Pancreas (tissue), 10 donors: ENCODE measurements at regions not wholly inside any gene's neighbourhood (a gene's known extent, or its start where the extent isn't known, plus 50 kb on each side); places are given as distances from the start of the nearest gene placed in this dataset.

Experiments
- ATAC-seq, 4 donors: fragments of 200-7000 bp; cut with Tn5 transposase; one replicate each; pipeline versions ENCODE4 v1.8.0 to v1.9.1; 2020; ENCODE audit warnings: mild to moderate bottlenecking in 4 of 4, moderate library complexity in 4 of 4
- DNase-seq, 6 donors: peaks; one replicate each; pipeline ENCODE4 v3.0.0-alpha.2; 2020
- FAIRE-seq: peaks from 2 replicates; lab custom pipeline; 2012; peaks lifted over from hg19 to GRCh38; lab: Jason Lieb, UNC
- H3K27ac ChIP-seq, 4 donors: fragments of 200-600 bp; sonication (generic); 1 replicate in 3 of 4; 2 replicates in 1 of 4; pipeline versions ENCODE4 v1.5.0 to v1.8.0; 2020
- H3K27me3 ChIP-seq, 4 donors: fragments of 200-600 bp; one replicate each; pipeline ENCODE4 v1.8.0; 2021
- H3K36me3 ChIP-seq, 3 donors: fragments of 200-600 bp; sonication (generic) in 1 of 3; one replicate each; pipeline versions ENCODE4 v1.5.0 to v1.8.0; 2020 to 2021
- H3K4me1 ChIP-seq, 3 donors: fragments of 200-600 bp; one replicate each; pipeline ENCODE4 v1.8.0; 2021
- H3K4me3 ChIP-seq, 4 donors: fragments of 200-600 bp; sonication (generic) in 2 of 4; one replicate each; pipeline versions ENCODE4 v1.5.0 to v1.8.0; 2020 to 2021
- H3K9me3 ChIP-seq, 4 donors: fragments of 200-600 bp; one replicate each; pipeline ENCODE4 v1.8.0; 2021
- WGBS, 2 donors: extraction: QIAGEN DNeasy Blood & Tissue Kit; methylation state at CpG; one replicate each; pipeline ENCODE4 v1.1.7; 2013; 5-methylcytosine and 5-hydroxymethylcytosine counted together
- intact Hi-C, 3 donors: fragments of 100-400 bp; cut with DNase I; formaldehyde crosslinking; loops; one replicate each; pipeline versions ENCODE4 v1.11.1 to v1.14.2; 2022
- TF ChIP-seq, protein P1 (sequence below), 4 donors: fragments of 200-600 bp; sonication (generic) in 3 of 4; IDR thresholded peaks; one replicate each; pipeline versions ENCODE4 v1.5.0 to v1.8.0; 2021; ENCODE audit warnings: antibody characterized with exemption in 4 of 4
- donor health status: healthy with polysubstance abuse.
- donor health status: DM: no; HTN: no; CAD: no; lungs with moderate emphysema.
- donor health status: DM: no; HTN: no; CAD: no.
- donor health status: control.
- donor health status: control.
- donor health status: Bipolar disorder and iron deficiency.
- donor health status: DM: yes; HTN: yes; CAD: no.
- donor health status: DM: no; HTN: no; CAD: no.
- donor health status: DM: no; HTN: no; CAD: no.
- donor health status: DM: yes; HTN: yes; CAD: no.

- TF ChIP-seq, protein P1, sequence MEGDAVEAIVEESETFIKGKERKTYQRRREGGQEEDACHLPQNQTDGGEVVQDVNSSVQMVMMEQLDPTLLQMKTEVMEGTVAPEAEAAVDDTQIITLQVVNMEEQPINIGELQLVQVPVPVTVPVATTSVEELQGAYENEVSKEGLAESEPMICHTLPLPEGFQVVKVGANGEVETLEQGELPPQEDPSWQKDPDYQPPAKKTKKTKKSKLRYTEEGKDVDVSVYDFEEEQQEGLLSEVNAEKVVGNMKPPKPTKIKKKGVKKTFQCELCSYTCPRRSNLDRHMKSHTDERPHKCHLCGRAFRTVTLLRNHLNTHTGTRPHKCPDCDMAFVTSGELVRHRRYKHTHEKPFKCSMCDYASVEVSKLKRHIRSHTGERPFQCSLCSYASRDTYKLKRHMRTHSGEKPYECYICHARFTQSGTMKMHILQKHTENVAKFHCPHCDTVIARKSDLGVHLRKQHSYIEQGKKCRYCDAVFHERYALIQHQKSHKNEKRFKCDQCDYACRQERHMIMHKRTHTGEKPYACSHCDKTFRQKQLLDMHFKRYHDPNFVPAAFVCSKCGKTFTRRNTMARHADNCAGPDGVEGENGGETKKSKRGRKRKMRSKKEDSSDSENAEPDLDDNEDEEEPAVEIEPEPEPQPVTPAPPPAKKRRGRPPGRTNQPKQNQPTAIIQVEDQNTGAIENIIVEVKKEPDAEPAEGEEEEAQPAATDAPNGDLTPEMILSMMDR (IDR thresholded peaks at IDR 0.05), result no peak
- Histone ChIP-seq H3K9me3 (no peaks in the 10 kb centered on the region), H3K27me3 (peaks cover 0 to 4% (median 0%) of the 10 kb centered on the region in 4 donors), H3K27ac (no peak overlapping the region), H3K4me1 (no peaks in the 10 kb centered on the region), H3K4me3 (no peak overlapping the region), H3K36me3 (no peaks in the 10 kb centered on the region)
- ATAC-seq (no peak), FAIRE-seq (no peak), DNase-seq (no peak)
- intact Hi-C loops, result no loop called here
- 56 to 67% methylated on average over 4 of the region's 4 CpGs for WGBS, 2 donors
Observed at GRCh38 chr9:31272456-31273295, 1111.8 kb upstream of the ACO1 start.

DNA sequence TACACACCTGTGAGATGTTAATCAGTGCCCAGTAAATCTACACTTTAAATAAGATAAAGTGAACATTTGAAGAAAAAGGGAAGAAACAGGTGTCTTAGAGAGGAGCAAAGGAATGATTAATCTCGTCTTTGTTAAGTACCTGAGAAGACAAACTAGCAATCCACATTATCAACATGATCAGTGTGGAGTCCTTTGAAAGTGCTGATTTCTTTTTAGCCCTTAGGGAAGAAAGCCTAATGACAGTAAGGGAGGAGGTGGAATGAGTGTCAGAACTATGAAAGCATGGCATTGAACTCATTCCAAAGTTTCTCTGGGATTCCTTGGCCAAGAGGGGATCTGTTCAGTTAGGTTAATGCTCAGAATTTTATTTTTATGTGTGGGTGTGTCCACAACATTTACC is 1109.0 kb upstream of the ACO1 start:
- intact Hi-C loops, result no loop called here
- WGBS, 2 donors, result 4 to 14% methylated on average over 1 of the region's 1 CpG
- Histone ChIP-seq H3K4me3 (no peak overlapping the region), H3K27ac (no peak overlapping the region), H3K9me3 (no peaks in the 10 kb centered on the region), H3K27me3 (peaks cover 0 to 4% (median 0%) of the 10 kb centered on the region in 4 donors), H3K4me1 (no peaks in the 10 kb centered on the region), H3K36me3 (no peaks in the 10 kb centered on the region)
- FAIRE-seq (no peak), ATAC-seq (no peak), DNase-seq (no peak)
- TF ChIP-seq, protein P1 (IDR thresholded peaks at IDR 0.05), result no peak

GRCh38 chr9:31290731-31291130 is 1093.7 kb upstream of the ACO1 start:
- intact Hi-C loops, result no loop called here
- FAIRE-seq (no peak), DNase-seq (no peak), ATAC-seq (no peak)
- TF ChIP-seq, protein P1 (IDR thresholded peaks at IDR 0.05), result no peak
- Histone ChIP-seq H3K36me3 (no peaks in the 10 kb centered on the region), H3K9me3 (no peaks in the 10 kb centered on the region), H3K4me3 (no peak overlapping the region), H3K27ac (no peak overlapping the region), H3K27me3 (no peaks in the 10 kb centered on the region), H3K4me1 (no peaks in the 10 kb centered on the region)
- 62 to 71% methylated on average over 3 of the region's 3 CpGs for WGBS, 2 donors

DNA sequence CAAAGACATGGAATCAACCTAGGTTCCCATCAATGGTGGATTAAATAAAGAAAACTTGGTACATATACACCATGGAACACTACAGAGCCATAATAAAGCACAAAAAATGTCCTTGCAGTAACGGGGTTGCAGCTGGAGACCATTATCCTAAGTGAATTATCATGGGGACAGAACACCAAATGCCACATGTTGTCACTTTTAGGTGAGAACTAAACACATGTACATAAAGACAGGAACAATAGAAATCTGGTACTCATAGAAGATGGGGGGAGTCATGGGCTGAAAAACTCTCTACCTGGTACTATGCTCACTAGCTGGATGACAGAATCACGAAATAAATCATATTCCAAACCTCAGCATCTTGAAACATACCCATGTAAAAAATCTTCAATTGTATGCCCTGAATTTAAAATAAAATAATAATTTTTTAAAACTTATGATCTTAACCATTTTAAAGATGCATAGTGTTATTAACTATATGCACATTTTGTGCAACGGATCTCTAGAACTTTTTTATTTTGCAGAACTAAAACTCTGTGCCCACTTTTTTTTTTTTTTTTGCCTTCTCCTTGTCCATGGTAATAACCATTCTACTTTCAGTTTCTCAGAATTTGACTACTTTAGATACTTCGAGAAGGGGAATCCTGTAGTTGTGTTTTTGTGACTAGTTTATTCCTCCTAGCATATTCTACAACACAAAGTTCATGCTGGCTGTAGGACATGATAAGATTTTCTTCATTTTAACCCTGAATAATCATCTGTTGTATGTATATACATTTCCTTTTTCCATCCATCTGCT is 1081.6 kb upstream of the ACO1 start:
- no peak for FAIRE-seq

More for the DNA sequence above, 1081.6 kb upstream of the ACO1 start:
- Histone ChIP-seq H3K36me3 (no peaks in the 10 kb centered on the region), H3K4me3 (no peak overlapping the region), H3K27ac (no peak overlapping the region), H3K27me3 (peaks cover 0 to 4% (median 0%) of the 10 kb centered on the region in 4 donors), H3K4me1 (no peaks in the 10 kb centered on the region), H3K9me3 (no peaks in the 10 kb centered on the region)
- intact Hi-C loops, result no loop called here
- TF ChIP-seq, protein P1 (IDR thresholded peaks at IDR 0.05), result no peak
- 36 to 51% methylated on average over 4 of the region's 4 CpGs for WGBS, 2 donors
- DNase-seq (no peak), ATAC-seq (no peak)
